NT2/D1 (cell line): ENCODE measurements at regions not wholly inside any gene's neighbourhood (a gene's known extent, or its start where the extent isn't known, plus 50 kb on each side); places are given as distances from the start of the nearest gene placed in this dataset.

Source experiments
- DNase-seq: peaks from one replicate; pipeline ENCODE4 v3.0.0-alpha.2; 2011; ENCODE audit warnings: low read depth, low spot score
- H3K27me3 ChIP-seq: 2 replicates; pipeline ENCODE4 v1.6.0; 2011; ENCODE audit warnings: mild to moderate bottlenecking; ENCODE audit not compliant: insufficient read length, insufficient read depth
- H3K36me3 ChIP-seq: 2 replicates; pipeline ENCODE4 v1.6.1; 2011; ENCODE audit warnings: mild to moderate bottlenecking, low read length, mixed read lengths; ENCODE audit not compliant: insufficient read depth, insufficient read length
- H3K4me1 ChIP-seq: 2 replicates; pipeline ENCODE4 v1.5.1; 2011; ENCODE audit not compliant: insufficient read depth, insufficient read length
- H3K4me3 ChIP-seq: 2 replicates; pipeline ENCODE4 v1.5.1; 2011; ENCODE audit warnings: low read depth; ENCODE audit not compliant: insufficient read length
- H3K9ac ChIP-seq: 2 replicates; pipeline ENCODE4 v1.6.0; 2011; ENCODE audit warnings: low read depth; ENCODE audit not compliant: insufficient read length
- H3K9me3 ChIP-seq: 2 replicates; pipeline ENCODE4 v1.5.1; 2011; ENCODE audit warnings: mild to moderate bottlenecking, low read length; ENCODE audit not compliant: insufficient read depth
- SUZ12 ChIP-seq: IDR thresholded peaks from 2 replicates; pipeline ENCODE4 v1.6.1; 2011; ENCODE audit not compliant: insufficient read length, insufficient read depth; ENCODE audit errors: extremely low read depth
- YY1 ChIP-seq: IDR thresholded peaks from 2 replicates; pipeline ENCODE4 v1.6.1; 2011; ENCODE audit not compliant: insufficient read length, insufficient read depth
- ZNF274 ChIP-seq: IDR thresholded peaks from 2 replicates; pipeline ENCODE4 v1.6.1; 2011; ENCODE audit warnings: mild to moderate bottlenecking, low read depth, low read length

DNA sequence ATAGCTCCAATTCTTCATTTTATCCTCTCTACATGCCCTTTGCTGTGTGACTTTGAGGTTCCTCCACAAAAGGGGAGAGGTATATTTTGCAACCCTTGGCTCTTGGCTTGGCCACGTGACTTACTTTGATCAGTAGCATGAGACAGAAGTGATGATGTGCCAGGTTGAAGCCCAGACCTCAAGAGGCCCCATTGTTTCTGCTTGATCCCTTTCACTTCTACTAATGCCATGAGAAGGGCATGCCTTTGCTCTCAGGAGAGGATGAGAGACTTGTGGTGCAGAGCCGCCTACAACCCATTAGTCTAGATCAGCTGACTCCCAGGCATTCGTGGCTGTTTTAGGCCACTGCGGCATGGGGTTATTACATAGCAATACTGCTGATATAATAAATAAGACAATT is 356.2 kb upstream of the SALL1 start:
- Histone ChIP-seq H3K9ac (no peak overlapping the region), H3K4me1 (no peaks in the 10 kb centered on the region), H3K4me3 (no peak overlapping the region), H3K9me3 (peaks cover 10% of the 10 kb centered on the region; the same call in 1 of the 2 replicates), H3K36me3 (no peaks in the 10 kb centered on the region), H3K27me3 (no peaks in the 10 kb centered on the region)
- TF ChIP-seq SUZ12 (no peak), YY1 (no peak)
- DNase-seq: no peak

DNA sequence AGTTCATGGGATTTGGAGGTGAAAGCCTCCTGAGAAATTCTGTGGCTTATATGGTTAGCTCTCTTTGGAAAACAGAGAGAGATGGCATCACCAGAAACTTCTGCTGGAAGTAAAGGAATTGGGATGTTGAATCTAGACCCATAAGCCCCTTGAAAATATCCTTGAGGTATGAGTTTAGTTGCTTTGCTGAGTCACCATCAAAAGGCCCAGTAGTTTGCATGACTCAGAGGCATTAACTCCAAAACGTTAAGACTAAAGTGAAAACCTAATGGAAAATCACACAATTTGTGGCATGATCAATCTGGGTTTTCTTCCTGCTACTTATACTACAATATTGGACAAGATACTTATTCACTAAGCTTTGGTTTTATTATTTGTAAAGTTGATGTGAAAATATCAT is 349.2 kb upstream of the SALL1 start:
- Histone ChIP-seq H3K4me3 (no peak overlapping the region), H3K27me3 (no peaks in the 10 kb centered on the region), H3K4me1 (no peaks in the 10 kb centered on the region), H3K36me3 (no peaks in the 10 kb centered on the region), H3K9ac (no peak overlapping the region), H3K9me3 (no peaks in the 10 kb centered on the region)
- DNase-seq: no peak
- TF ChIP-seq YY1: no peak
- no peak for TF ChIP-seq SUZ12
- TF ChIP-seq ZNF274: no peak

DNA sequence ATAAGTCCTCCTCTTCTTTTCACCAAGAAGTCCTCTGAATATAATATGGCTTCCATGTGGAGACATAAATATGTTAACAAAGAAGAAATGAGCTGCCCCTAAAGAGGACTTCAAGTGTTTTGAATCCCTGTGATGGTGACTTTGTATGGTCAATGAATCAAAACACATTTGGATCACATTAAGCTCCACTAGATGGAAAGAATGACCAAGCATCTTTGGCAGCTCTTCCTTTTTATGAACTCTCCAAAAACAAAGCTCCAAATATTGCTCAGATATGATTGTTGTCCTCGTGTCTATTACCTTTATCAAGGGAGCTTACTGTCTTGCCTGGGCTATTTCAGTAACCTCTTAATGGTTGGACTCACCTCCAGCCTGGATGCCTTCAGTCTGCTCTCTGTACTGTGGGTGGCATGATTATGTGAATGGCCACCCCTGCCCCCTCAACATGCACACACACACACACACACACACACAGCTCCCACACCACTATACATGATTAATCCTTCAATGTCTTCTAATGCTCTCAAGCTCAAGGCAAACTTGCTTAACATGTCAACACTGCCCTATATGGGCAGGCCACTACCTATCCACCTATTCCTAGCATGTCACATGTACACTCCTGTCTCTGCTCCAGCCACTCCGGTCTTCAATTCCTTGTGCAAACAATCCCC is 346.6 kb upstream of the SALL1 start:
- TF ChIP-seq YY1 (no peak), ZNF274 (no peak), SUZ12 (no peak)
- H3K4me1 ChIP-seq: no peaks in the 10 kb centered on the region
- no peak overlapping the region for H3K9ac ChIP-seq
- H3K27me3 ChIP-seq: no peaks in the 10 kb centered on the region
- no peaks in the 10 kb centered on the region for H3K36me3 ChIP-seq
- no peak for DNase-seq
- no peak overlapping the region for H3K4me3 ChIP-seq
- H3K9me3 ChIP-seq: no peaks in the 10 kb centered on the region

DNA sequence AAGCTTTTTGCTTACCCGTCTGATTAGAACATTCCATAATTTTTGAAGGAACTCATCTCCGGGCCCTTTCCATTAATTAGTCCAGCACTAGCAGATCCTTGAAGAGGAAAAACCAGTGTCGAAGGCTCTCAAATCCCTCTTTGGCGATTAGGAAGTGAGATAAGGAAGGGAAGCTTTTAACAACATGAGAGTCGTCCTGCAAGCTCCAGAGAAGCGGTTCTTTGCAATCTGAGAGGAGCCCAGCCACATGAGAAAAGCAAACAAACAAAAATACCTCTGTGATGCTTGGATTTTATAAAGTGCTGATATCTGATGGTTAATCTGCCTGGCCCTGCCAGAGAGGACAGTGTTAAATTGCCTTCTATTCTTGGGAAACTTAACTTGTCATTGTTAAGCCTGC is 339.8 kb upstream of the SALL1 start:
- Histone ChIP-seq H3K9me3 (peaks cover 25% of the 10 kb centered on the region), H3K4me1 (no peaks in the 10 kb centered on the region), H3K36me3 (no peaks in the 10 kb centered on the region), H3K9ac (no peak overlapping the region), H3K4me3 (no peak overlapping the region), H3K27me3 (no peaks in the 10 kb centered on the region)
- DNase-seq: no peak
- TF ChIP-seq SUZ12 (no peak), ZNF274 (no peak), YY1 (no peak)

DNA sequence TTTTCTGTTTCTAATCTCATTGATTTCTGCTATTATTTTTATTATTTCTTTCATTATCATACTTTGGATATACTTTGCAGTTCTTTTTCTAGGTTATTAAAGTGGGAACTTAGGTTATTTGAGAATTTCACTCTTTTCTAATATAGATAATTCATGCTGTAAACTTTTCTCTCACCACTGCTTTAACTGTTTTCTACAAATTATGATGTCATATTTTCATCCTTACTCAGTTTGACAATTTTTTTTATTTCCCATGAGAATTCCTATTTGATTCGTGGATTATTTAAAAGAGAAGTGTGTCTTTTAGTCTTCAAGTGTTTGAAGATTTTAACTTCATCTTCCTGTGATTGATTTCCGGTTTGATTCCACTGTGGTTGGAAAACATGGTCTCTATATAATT is 336.8 kb upstream of the SALL1 start:
- Histone ChIP-seq H3K9ac (no peak overlapping the region), H3K4me1 (no peaks in the 10 kb centered on the region), H3K36me3 (no peaks in the 10 kb centered on the region), H3K9me3 (peaks cover 47% of the 10 kb centered on the region), H3K4me3 (no peak overlapping the region), H3K27me3 (no peaks in the 10 kb centered on the region)
- no peak for DNase-seq
- TF ChIP-seq YY1 (no peak), ZNF274 (no peak), SUZ12 (no peak)

DNA sequence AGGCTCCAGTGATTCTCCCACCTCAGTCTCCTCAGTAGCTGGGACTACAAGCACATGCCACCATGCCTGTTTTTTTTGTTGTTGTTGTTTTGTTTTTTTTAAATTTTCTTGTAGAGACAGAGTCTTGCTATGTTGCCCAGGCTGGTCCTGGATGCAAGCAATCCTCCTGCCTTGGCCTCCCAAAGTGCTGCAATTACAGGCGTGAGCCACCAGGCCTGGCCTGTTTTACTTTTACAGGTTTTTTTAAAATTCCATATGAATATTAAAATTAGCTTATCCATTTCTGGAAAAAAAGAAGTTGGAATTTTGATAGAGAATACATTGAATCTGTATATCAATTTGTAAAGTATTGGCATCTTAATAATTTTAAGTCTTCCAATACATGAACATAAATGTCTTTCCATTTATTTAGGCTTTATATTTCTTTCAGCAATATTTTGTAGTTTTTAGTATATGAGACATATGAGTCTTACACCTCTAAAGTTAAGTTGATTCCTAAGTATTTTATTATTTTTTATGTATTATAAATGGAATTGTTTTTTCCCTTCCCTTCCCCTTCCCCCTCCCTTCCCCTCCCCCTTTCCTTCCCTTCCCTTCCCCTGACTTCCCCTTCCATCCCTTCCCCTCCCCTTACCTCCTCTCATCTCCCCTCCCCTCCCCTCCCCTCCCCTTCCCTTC is 323.5 kb upstream of the SALL1 start:
- H3K36me3 ChIP-seq: no peaks in the 10 kb centered on the region
- no peaks in the 10 kb centered on the region for H3K4me1 ChIP-seq
- H3K9ac ChIP-seq: no peak overlapping the region
- no peak overlapping the region for H3K4me3 ChIP-seq
- DNase-seq: no peak
- H3K27me3 ChIP-seq: no peaks in the 10 kb centered on the region
- TF ChIP-seq YY1: no peak
- no peak for TF ChIP-seq ZNF274
- no peak for TF ChIP-seq SUZ12
- H3K9me3 ChIP-seq: no peaks in the 10 kb centered on the region; the same call in 1 of the 2 replicates

DNA sequence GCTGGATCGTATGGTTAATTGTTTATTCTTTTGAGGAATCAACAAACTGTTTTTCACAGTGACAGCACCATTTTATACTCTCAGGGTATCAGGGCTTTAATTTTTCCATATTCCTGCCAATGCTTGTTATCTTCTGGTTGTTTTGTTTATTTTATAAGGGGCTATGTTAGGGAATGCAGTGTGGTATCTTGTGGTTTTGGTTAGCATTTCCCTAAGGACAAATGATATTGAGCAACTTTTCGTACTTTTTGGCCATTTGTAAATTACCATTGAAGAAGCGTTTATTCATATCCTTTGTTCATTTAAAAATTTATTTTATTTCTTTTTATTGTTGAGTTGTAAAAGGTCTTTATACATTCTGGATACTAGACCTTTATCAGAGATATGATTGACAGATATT is 322.0 kb upstream of the SALL1 start:
- TF ChIP-seq SUZ12: no peak
- no peak for TF ChIP-seq ZNF274
- no peak for TF ChIP-seq YY1
- H3K4me3 ChIP-seq: no peak overlapping the region
- H3K9ac ChIP-seq: no peak overlapping the region
- no peaks in the 10 kb centered on the region for H3K36me3 ChIP-seq
- H3K9me3 ChIP-seq: no peaks in the 10 kb centered on the region; the same call in 1 of the 2 replicates
- DNase-seq: no peak
- H3K27me3 ChIP-seq: no peaks in the 10 kb centered on the region
- no peaks in the 10 kb centered on the region for H3K4me1 ChIP-seq
